CD1c-positive myeloid dendritic cell (primary cell): ENCODE measurements at regions not wholly inside any gene's neighbourhood (a gene's known extent, or its start where the extent isn't known, plus 50 kb on each side); places are given as distances from the start of the nearest gene placed in this dataset.
"Not testable (repeated sequence)": the region's sequence is repeated elsewhere in the genome, so short reads cannot be mapped to it uniquely, and the experiment has no call there.

Source experiments
- DNase-seq: peaks from one replicate; pipeline ENCODE4 v3.0.0-alpha.2; 2016; ENCODE audit errors: extremely low spot score

DNA sequence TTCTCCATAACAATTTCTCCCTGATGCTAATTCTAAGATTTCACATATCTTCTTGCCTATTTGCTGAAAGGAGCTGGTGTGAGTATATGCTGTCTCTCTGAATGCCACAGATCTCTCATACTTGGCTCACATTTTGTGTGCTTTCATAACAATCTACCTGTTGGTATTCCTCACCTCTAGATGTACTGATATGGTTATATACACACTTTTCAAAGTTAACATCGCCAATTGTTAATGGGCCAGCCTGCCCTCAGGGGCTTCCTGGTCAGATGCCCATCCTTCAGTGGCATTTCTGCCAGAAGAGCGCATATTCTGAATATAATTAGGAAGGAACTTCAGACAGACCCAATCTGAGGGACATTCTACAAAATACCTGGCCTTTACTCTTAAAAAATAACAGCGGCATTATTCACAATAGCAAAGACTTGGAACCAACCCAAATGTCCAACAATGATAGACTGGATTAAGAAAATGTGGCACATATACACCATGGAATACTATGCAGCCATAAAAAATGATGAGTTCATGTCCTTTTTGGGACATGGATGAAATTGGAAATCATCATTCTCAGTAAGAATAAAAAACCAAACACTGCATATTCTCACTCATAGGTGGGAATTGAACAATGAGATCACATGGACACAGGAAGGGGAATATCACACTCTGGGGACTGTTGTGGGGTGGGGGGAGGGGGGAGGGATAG, 123.9 kb upstream of the FAT1 start:
- DNase-seq: not testable (repeated sequence)

DNA sequence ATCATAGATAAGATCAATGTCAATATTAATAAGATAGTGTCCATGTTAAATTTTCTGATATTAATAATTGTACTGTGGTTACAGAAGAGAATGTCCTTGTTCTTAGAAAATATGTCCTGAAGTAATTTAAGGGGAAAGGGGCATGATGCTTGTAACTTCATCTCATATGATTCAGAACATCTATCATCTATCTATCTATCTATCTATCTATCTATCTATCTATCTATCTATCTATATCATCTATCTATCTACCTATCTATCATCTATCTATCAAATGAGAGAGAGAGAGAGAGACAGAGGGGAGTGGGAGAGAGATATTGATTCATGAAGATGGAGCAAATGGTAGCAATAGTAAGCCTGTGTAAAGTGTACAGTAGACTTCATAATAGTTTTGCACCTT, 124.8 kb upstream of the FAT1 start:
- DNase-seq: no peak

DNA sequence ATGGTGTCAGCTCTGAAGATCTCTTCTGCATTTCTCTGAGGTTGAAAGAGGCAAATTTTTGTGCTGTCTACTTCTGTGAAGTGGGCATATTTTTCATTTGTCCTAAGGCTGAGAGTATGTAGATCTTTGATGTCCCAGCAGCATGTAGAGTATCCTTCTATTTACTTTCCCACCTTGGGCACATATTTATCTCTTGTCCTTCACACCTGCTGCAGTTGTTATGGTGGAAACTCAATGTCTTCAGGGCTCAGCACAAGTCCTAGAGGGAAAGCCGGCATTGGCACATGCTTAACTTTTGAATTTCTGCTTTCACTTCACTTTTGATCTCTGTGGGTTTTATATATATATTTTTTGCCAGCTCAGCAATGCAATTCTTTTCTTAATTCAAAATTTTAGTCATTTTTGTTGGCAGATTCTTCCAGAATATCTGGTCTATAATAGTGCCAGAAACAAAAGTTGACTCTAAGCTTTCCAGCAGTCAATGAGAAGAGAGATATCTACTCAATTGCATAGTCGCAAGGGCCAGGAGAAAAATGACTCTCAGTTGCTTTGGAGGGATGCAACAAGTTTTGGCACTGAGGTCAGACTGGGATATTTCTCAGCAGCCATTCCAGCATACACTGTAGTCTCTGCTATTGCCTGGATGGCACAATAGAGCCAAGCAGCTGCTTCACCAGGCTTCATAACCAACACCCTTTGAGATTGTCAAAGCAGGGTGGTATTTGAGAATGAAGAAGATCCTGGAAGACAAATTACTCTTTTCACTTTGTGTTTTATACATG, 127.8 kb upstream of the FAT1 start:
- DNase-seq: no peak

DNA sequence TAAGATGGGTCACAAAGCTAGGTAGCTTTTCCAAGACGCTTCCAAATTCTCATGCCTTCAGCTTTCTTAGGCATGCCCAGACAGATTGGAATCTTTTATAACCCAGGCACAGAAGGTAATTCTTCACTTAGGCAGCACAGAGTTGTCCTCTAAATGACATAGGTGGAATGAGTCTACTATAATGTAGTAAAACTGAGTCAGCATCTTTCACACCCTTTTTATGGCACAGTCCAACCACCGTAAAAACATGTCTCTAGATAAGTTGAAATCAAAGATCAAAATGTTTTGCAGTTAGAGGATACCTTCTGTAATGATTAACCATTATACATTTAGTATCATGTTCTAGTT, 128.4 kb upstream of the FAT1 start:
- DNase-seq: no peak

DNA sequence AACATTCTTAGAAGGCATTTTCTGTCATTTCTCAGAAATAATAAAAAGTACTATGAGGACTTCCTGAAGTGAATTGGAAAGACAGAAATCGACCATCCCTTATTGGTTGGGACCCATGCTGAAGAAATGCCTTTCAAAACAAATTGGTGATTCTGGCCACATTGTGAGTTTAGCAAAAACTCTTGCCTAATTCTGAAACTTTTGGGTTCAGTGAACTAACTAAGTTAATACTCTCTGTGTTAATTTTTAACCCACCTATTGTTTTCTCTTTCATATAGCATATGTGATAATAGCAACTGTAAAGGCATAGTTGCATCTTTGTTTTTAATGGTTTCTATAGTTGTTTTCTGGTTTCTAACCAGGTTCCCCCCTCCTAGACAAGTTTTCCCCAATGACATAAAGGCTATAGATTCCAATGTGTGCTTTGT, 129.3 kb upstream of the FAT1 start:
- DNase-seq: no peak

DNA sequence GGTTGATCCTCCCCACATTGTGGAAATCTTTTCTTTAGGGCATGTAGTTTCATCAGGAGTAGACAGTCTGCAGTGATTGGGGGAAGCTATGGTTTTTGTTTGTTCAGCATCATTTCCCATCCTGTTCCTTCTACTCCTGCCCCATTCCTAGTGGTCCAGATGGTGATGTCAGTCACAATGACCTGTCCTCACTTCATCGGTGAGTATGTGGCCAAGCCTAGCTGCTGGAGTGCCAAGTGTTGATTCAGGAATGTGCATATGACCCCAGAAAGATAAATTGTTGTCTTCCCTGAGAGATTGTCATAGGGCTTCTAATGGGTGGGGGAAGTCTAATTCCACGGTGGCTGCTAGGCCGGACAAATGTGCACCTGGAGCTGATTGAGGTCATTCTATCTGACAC, 130.6 kb upstream of the FAT1 start:
- DNase-seq: no peak

DNA sequence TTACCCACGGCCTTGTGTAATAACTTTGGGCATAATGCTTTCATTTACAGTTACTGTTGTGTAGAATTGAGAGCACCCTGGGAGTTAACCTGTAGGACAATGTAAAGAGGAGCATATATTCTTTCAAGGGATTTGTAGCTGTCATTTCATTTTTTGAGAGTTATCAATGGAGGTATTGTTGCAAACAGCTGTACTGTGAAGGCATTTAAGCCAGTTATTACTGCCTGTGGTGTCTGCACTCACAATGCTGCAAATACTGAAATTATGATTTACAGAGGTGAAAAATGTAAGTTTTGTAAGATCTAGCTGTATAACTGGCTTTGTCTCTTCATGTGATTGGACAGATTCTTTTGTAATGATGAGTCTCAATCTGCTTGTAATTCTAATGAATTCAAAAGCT, 131.5 kb upstream of the FAT1 start:
- no peak for DNase-seq

DNA sequence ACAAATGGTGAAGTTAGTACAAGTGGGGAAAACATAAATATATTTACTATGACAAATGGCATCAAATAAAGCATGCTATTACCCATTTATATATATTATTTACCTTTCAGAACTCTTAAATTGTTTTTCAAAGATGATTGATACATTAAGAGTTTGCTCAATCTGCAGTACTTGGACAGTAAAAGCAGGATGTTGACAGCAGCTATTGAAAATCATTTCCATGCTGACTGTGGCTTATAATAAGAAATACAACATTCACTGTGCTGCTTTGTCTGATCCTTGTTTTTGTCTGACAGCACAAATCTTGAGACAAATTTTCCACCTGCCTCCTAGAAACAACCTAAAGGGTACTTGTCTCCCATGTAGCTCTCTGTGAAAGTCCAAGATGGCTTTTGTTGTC, 134.1 kb upstream of the FAT1 start:
- no peak for DNase-seq

DNA sequence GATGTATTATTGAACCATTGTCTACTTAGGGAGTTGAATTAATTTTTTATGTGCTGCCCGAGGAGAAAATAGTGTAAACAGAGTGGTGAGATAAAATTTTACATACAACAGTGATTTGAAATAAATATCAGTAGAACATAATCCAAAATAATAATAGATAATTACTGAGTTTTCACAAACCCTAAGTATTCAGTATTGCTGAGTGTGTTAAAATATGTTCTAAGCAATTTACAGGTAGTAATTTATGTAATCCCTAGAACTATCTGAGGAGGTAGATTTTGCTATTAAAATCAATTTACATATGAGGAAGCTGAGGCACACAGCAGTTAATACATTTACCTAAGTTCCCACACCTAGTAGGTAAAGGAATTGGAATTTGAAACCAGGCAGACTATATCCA, 134.7 kb upstream of the FAT1 start:
- no peak for DNase-seq

DNA sequence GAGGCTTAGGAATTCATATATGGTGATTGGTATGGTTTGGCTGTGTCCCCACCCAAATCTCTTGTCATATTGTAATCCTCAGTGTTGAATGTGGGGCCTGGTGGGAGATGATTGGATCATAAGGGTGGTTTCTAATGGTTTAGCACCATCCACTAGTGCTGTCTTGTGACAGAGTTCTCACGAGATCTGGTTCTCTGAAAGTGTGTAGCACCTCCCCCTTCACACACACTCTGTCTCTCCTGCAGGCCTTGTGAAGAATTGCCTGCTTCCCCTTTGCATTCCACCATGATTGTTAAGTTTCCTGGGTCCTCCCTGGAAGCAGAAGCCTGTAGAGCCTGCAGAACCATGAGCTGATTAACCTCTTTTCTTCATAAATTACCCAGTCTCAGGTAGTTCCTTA, 135.8 kb upstream of the FAT1 start:
- no peak for DNase-seq

DNA sequence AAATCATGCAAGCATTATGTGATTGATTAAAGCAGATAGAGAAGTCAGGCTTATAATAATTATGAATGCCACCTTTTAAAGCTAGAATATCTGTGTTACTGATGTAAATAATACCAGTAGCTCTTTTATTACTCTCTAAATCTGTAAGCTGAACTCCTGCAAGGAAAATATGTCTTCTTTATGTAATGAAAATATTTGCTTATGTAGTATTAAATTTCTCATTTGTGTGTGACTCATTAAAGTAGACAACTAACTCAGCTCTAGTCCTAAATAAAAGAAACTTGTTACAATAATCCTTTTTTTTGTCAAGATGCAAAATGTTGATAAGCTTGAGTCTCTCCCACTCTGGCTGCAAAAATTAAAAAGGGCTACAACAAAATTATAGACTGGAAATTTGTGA, 137.7 kb upstream of the FAT1 start:
- DNase-seq: no peak

DNA sequence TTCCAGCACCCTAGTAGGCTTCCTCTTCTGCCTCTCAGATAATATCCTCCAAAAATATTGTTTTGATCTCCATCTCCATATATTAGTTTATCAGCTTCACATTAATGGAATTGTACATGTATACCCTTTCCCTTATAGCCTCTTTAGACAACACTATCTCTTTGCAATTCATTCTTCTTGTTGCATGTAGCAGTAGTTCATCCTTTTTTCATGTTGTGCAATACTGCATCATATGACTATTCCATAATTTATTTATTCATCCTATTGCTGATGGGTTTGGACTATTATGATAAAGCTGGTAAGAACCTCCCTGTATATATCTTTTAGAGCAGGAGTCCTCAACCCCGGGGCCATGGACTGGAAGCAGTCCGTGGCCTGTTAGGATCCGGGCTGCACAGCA, 148.2 kb upstream of the FAT1 start:
- no peak for DNase-seq

DNA sequence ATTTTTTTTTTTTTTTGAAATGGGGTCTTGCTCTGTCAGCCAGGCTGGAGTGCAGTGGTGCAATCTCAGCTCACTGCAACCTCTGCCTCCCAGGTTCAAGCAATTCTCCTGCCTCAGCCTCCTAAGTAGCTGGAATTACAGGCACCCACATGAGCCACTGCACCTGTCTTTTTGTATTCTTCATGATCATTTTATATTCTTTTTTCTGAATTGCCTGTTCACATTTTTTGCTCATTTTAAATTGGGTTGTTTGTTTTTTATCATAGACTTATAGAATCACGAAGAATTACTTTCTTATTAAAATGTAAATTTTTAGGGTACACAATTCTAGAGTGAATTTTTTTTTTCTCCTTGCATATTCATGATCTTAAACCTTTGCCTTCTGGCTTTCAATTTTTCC, 149.4 kb upstream of the FAT1 start:
- not testable (repeated sequence) for DNase-seq

DNA sequence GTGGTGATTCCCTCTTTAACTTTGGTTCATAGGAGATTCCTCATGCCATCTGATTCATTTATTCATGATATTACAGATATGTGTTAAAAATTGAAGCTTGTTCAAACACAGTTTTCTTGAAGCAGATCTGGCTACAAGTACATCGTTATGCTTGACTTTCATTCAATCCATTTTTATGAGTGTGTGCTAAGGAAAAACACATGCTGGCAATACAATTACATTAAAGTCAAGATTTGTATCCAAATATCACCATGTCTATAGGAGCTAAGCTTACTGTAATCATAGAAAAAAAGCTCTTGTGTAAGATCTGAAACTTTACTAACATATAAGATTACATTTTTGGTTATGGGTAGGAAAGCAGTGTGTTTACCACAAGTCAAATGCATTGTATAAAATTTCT, 151.8 kb upstream of the FAT1 start:
- no peak for DNase-seq

DNA sequence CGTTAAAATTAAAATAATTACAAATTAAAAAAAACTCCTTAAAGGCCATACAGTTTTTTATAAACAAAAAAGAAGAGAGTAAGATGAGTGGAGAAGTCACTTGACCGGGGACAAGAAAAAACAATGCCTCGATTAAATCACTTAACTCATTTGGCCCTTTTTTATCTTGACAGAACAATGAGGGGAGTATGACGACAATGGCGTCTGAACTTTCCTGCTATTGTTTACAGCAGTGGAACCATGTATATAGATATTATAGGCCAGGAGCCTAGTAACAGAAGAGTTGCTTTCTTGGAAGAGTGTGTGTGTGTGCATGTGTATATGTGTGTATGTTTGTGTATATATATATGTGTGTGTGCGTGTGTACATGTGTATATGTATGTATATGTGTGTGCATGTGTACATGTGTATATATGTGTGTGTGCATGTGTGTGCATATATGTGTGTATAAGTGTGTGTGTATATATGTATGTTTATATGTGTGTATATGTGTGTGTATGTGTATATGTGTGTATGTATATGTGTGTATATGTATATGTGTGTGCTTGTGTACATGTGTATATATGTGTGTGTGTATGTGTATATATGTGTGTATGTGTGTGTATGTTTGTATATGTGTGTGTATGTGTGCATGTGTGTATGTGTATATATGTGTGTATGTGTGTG, 153.4 kb upstream of the FAT1 start:
- DNase-seq: no peak

DNA sequence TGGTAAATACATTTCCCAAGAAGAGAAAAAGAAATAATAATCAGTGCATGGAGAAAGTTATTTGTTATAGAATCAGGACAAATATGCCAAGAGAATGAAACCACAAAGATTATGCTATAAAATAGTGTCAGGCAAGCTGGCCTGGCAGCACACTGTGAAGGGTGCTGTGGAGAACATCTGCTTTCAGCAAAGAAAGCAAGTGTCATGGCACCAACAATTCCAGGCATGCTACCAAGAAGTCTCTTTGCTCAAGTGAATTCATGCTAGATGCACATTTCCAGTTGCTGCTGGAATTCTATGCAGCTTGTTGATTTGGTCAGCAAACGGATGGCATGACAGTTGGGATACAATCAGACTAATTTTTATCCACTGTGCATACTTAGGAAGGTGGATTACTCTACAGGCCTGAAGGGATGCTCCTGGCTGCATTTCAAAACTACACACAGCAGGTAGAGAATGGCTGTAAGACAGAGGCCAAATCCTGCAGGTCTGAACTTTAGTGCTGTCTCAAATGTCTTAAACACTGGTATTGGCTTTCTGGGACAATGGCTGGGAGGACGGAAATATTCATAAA, 154.6 kb upstream of the FAT1 start:
- DNase-seq: no peak

DNA sequence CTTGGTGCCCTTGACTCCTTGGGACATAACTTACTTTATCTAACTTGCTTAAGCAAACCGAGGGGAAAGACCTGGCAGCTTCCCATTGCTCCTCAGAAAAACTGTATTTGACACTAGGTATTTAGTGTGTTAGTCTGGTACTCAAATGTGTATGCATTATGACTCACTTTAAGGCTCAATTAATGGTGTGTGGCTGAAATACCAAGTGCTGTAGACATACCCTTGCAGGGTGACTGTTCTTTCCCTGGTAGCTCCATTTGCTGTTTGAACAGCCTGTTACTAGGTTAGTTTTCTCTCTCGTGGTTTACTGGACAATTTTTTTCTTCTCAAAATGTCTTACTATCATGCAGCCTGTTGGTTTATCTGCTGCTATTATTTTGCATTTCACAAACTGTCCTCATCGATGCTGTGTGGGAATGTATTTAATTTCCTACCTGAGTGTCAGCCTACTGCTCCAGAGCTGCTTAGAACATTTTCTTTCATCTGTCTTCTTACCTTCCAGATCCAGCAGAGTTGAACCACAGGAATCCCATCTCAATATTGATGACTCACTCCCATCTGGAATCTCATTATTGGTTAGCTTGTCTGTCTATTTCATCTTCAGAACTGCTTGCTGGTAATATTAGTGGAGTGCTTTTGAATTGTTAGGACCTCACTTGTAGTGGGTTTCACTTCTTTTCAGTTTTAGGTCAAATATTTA, 158.0 kb upstream of the FAT1 start:
- DNase-seq: no peak

DNA sequence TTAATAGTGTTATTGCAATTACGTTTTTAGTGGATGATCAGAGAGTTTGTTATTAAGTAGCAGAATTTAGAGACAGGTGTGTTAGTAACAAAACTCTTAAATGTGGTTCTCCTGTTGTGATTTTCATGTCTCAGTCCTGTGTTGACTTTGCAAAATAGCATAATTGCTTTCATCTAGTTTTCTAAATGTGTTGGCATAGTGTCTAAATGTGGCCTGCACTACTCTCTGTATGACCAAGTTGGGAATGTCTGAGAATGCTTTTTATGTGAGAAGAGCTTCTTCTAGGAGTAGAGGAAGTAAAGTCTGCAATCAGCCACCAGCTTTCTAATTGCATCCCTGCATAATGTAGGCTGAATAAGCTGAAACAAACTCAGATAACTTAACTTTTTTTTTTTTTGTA, 158.6 kb upstream of the FAT1 start:
- no peak for DNase-seq

DNA sequence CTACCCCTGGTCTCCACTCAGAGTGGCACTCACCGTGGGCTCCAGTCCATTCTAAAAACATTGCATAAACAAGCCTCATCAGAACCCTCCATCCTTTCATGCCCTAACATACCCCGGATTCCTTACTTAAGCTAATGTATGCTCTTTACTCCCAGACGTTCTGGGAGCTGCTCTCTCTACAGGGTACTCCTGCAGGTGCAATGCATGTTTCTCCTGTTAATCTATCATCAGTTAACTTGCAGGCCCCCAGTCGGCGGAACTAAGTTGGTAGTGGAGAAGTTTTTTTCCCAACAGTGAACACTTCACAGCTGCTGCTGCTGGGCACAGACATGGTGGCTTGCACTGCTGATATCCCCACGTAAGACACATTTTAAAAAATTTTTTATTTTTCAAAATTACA, 161.6 kb upstream of the FAT1 start:
- DNase-seq: no peak

DNA sequence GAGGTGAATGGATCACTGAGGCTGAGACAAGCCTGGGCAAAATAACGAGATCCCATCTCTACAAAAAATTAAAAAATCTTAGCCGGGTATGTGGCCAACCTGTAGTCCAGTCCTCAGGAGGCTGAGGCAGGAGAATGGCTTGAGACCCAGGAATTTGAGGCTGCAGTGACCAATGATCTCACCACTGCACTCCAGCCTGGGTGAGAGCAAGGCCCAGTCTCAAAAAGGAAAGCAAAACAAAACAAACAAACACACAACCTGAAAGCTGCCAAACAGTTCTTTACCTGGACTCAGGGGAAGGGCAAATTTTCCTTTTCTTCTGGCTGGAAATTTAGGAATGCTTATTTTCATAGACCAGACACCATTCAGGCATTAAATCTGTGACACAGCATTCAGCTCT, 163.1 kb upstream of the FAT1 start:
- no peak for DNase-seq

DNA sequence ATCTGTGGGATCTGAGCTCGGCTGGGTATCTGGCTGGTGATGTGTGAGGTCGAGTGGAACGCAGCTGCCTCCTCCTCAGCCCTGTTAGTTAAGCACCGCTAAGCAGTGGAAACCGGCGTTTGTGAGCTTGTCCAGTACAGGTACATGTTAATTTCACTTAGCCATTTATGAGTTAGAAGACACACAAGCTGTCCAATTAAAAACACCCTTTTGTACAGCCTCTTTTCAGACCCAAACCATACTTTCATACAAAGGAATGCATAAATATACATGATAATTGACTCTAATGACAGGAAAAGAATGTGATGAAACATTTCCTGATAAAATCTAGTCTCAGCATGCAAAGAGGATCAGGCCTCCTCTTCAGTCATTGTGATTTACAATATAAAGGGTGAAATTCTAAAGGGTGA, 163.6 kb upstream of the FAT1 start:
- no peak for DNase-seq

DNA sequence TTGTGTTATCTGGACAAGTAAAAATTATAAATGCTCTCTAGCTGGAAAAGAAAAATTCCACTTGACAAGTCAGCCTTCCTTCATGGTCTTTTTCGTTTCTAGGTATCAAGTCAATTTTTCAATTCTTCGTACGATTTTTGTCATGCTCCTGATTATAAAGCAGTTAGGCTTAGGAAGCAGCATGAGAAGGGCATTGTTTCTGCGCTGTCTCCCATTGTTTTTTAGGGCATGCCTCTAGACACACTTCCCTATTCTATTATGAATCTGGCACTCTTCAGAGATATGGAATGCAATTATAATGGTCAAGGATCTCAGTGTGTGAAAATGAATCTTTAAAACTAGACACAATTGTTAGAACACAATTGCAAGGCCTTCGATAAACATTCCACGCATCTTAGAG, 164.1 kb upstream of the FAT1 start:
- no peak for DNase-seq
